HEK293T (cell line): ENCODE measurements at regions not wholly inside any gene's neighbourhood (a gene's known extent, or its start where the extent isn't known, plus 50 kb on each side); places are given as distances from the start of the nearest gene placed in this dataset.

Source experiments
- CTCF ChIA-PET: fragments of 350-600 bp; formaldehyde crosslinking; extraction: SDS; loops from one replicate; lab custom pipeline; 2021; ENCODE audit warnings: antibody characterized with exemption, inconsistent platforms; lab: Yijun Ruan, JAX
- POLR2A ChIA-PET: fragments of 350-600 bp; formaldehyde crosslinking; extraction: SDS; loops from one replicate; lab custom pipeline; 2020; ENCODE audit warnings: antibody characterized with exemption, inconsistent platforms; lab: Yijun Ruan, JAX
- DNase-seq: peaks from one replicate; pipeline ENCODE4 v3.0.0; 2012; ENCODE audit warnings: mixed read lengths; ENCODE audit errors: extremely low spot score
- ARNT ChIP-seq: fragments of 450-650 bp; IDR thresholded peaks from 2 replicates; pipeline ENCODE4 v1.6.1; 2017; ENCODE audit warnings: mild to moderate bottlenecking
- BHLHE40 ChIP-seq: fragments of 450-650 bp; IDR thresholded peaks from 2 replicates; pipeline ENCODE4 v1.6.1; 2016; ENCODE audit warnings: mild to moderate bottlenecking, moderate library complexity, borderline replicate concordance
- CTBP1 ChIP-seq: fragments of 450-650 bp; IDR thresholded peaks from 2 replicates; pipeline ENCODE4 v1.6.1; 2016; ENCODE audit warnings: borderline replicate concordance
- ELF4 ChIP-seq: fragments of 450-650 bp; IDR thresholded peaks from 2 replicates; pipeline ENCODE4 v1.6.1; 2017; ENCODE audit warnings: antibody characterized with exemption
- FOXA1 ChIP-seq: fragments of 450-650 bp; IDR thresholded peaks from 2 replicates; pipeline ENCODE4 v1.6.1; 2016; ENCODE audit warnings: mild to moderate bottlenecking
- FOXK2 ChIP-seq: fragments of 450-650 bp; IDR thresholded peaks from 2 replicates; pipeline ENCODE4 v1.6.1; 2016; ENCODE audit warnings: mild to moderate bottlenecking
- FOXM1 ChIP-seq: fragments of 450-650 bp; IDR thresholded peaks from 2 replicates; pipeline ENCODE4 v1.6.1; 2017; ENCODE audit warnings: mild to moderate bottlenecking, borderline replicate concordance
- HDGF ChIP-seq: fragments of 450-650 bp; IDR thresholded peaks from 2 replicates; pipeline ENCODE4 v1.6.1; 2017; ENCODE audit warnings: antibody characterized with exemption, borderline replicate concordance
- L3MBTL2 ChIP-seq: fragments of 450-650 bp; conservative IDR thresholded peaks from 2 replicates; pipeline ENCODE4 v1.6.1; 2016; ENCODE audit warnings: mild to moderate bottlenecking
- LEF1 ChIP-seq: fragments of 450-650 bp; IDR thresholded peaks from 2 replicates; pipeline ENCODE4 v1.6.1; 2017; ENCODE audit warnings: mild to moderate bottlenecking, borderline replicate concordance
- NFRKB ChIP-seq: fragments of 450-650 bp; IDR thresholded peaks from 2 replicates; pipeline ENCODE4 v1.6.1; 2016; ENCODE audit warnings: mild to moderate bottlenecking, moderate library complexity
- SP1 ChIP-seq: fragments of 450-650 bp; IDR thresholded peaks from 2 replicates; pipeline ENCODE4 v1.6.1; 2017
- SUZ12 ChIP-seq: fragments of 450-650 bp; IDR thresholded peaks from 2 replicates; pipeline ENCODE4 v1.6.1; 2016; ENCODE audit warnings: mild to moderate bottlenecking
- TARDBP ChIP-seq: fragments of 450-650 bp; IDR thresholded peaks from 2 replicates; pipeline ENCODE4 v1.6.1; 2016
- ZNF384 ChIP-seq: fragments of 450-650 bp; IDR thresholded peaks from 2 replicates; pipeline ENCODE4 v1.6.1; 2016
- TF ChIP-seq, protein P1 (sequence below): fragments of 450-650 bp; IDR thresholded peaks from 2 replicates; pipeline ENCODE4 v1.6.1; 2016

DNA sequence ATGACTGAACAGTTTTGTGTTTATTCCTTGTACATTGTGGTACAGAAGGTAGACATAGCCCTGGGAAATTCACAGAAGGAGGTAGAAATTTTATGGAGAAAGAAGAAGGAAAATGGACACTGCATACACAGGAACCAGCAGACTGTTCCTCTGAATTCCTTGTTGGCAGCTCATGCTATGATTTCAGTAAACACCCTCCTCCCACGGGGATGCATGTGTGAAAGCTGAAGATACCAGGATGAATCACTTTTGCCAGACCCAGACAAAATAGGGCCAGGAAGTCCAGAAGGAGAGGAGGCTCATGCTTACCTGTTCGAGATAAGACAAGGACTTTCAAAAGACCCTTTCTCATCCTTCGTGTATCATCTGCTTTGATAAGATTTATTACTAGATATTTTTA, 110.3 kb upstream of the GGTLC1 start:
- ChIA-PET POLR2A (no interaction called here), CTCF (interaction anchor here (0.7 kb wide), 1 partner anchor 101 kb away, joined by 4 read pairs; no protein-coding TSS in a partner anchor)
- no peak for DNase-seq
- TF ChIP-seq FOXK2, result no peak
- no peak for TF ChIP-seq ELF4
- no peak for TF ChIP-seq HDGF
- TF ChIP-seq FOXA1, result no peak
- TF ChIP-seq L3MBTL2, result no peak

DNA sequence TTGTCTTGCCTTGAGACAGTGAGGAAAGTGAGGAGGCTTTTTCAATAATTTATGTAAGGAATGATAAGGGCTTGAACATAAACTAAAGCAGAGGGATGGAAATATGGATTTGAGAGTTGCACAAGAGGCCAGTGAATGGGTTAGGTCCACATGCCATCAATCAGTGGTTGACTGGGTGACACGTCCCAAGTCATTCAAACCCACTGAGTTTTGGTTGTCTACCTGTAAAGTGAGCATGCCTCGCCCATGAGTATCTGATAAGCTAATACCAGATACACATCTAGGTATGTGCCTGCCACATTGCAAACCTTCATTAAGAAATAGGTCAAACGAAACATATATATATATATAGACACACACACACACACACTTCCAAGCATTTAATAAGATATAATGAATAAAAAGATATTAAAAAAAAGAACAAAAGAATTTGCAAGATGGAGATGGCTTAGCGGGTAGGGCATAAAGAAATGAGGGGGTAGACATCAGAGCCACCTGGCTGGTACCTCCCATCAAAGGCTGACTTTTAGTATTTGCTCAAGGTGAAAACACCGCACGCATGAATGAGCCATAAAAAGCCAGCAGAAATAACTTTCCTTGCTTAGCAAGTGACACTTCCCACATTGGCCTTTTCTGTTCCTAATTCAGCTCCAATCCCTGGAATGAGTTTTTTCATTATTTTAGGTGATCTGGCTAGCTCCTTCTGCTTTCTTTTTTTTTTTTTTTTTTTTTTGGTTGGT, 109.1 kb upstream of the GGTLC1 start:
- TF ChIP-seq L3MBTL2 (no peak), CTBP1 (no peak), TARDBP (no peak), HDGF (no peak), SP1 (no peak), NFRKB (no peak), FOXA1 (no peak), SUZ12 (no peak), FOXM1 (no peak), BHLHE40 (no peak), FOXK2 (no peak), ZNF384 (no peak), ELF4 (no peak), LEF1 (no peak), ARNT (no peak)
- TF ChIP-seq, protein P1, sequence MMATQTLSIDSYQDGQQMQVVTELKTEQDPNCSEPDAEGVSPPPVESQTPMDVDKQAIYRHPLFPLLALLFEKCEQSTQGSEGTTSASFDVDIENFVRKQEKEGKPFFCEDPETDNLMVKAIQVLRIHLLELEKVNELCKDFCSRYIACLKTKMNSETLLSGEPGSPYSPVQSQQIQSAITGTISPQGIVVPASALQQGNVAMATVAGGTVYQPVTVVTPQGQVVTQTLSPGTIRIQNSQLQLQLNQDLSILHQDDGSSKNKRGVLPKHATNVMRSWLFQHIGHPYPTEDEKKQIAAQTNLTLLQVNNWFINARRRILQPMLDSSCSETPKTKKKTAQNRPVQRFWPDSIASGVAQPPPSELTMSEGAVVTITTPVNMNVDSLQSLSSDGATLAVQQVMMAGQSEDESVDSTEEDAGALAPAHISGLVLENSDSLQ, result no peak
- ChIA-PET CTCF (interaction anchor here (0.6 kb wide), 1 partner anchor 100 kb away, joined by 4 read pairs; no protein-coding TSS in a partner anchor), POLR2A (no interaction called here)
- DNase-seq, result no peak

DNA sequence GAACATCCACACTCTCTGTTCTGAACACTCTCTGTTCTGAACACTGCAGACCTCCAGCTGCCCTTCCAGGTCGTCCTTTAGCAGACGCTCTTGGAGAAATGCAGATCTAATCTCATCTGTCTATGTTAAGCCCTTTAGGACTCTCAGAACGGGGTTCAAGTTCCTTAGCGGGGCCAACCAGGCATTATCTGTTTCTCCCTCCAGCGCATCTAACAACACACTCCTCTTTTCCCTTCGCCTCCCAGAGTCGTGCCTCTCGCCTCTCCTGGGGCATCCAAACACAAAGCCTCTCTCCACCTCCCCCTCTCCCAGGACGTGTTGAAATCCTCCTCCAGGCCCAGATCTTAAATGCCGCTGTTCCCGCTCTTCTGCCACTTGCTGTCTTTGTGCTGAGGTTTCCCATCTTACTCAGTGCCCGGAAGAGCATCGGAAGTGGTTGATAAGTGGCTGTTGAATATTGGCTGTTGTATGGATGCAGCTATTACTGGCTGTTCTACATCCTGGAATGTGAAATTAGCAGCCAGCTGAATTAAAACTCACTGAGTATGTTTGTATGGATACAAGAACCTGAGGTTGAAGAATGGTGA, 108.4 kb upstream of the GGTLC1 start:
- TF ChIP-seq FOXA1 (no peak), ZNF384 (no peak), L3MBTL2 (no peak), FOXM1 (no peak), NFRKB (no peak), CTBP1 (no peak)
- TF ChIP-seq, protein P1, result no peak
- ChIA-PET CTCF (no interaction called here), POLR2A (no interaction called here)
- no peak for DNase-seq

DNA sequence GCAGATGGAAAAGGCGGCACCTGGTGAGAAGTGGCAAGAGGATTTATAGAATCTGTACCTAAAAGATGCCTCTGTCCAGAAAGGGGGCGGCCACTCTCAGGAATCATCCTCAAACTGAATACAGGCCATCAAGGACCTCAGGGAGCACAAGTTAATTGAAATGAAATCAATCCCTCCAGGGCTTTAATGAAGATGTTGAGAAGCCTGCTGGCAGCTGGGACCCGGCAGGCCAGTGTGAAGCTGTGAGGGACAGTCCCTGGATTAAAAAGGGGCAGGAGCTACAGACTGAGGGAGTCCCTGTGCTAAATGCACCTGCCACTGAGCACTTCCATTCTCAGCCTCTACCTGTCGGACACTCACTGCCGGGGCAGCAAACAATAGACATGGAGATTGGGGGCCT, 107.7 kb upstream of the GGTLC1 start:
- CTCF ChIA-PET, result no interaction called here
- no peak for DNase-seq
- POLR2A ChIA-PET, result interaction anchor here (1.3 kb wide), 1 partner anchor 93 kb away, joined by 3 read pairs; no protein-coding TSS in a partner anchor
- no peak for TF ChIP-seq ELF4
- TF ChIP-seq HDGF, result no peak
- TF ChIP-seq ARNT, result no peak
- no peak for TF ChIP-seq BHLHE40
- no peak for TF ChIP-seq FOXA1
- TF ChIP-seq ZNF384, result no peak
- TF ChIP-seq NFRKB, result no peak
- TF ChIP-seq SUZ12, result no peak
- no peak for TF ChIP-seq L3MBTL2
- TF ChIP-seq TARDBP, result no peak
- TF ChIP-seq FOXM1, result no peak
- TF ChIP-seq LEF1, result no peak
- TF ChIP-seq, protein P1, result no peak
- no peak for TF ChIP-seq SP1
- TF ChIP-seq FOXK2, result no peak

DNA sequence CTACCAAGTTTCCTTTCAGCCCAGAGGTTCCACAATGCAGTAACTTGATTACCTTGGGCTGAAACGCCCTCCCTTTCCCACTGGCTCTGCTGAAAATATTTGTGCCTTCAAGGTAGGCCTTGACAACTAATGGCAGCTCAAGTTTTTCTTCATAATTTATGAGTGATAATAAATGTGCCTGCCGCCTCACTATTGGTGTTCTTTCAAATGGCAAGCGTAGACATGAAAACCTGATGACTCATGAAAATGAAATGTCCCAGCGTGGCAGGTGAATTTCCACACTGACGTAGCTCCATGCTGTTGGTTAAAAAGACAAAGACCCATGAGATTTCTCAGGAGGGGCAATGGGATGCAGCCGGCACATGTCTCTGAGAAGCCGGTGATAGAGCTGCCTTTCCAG, 107.2 kb upstream of the GGTLC1 start:
- DNase-seq, result no peak
- POLR2A ChIA-PET, result interaction anchor here (1.3 kb wide), 1 partner anchor 92 kb away, joined by 3 read pairs; no protein-coding TSS in a partner anchor
- TF ChIP-seq SUZ12 (no peak), ZNF384 (no peak), L3MBTL2 (no peak), ELF4 (no peak)
- CTCF ChIA-PET, result no interaction called here

DNA sequence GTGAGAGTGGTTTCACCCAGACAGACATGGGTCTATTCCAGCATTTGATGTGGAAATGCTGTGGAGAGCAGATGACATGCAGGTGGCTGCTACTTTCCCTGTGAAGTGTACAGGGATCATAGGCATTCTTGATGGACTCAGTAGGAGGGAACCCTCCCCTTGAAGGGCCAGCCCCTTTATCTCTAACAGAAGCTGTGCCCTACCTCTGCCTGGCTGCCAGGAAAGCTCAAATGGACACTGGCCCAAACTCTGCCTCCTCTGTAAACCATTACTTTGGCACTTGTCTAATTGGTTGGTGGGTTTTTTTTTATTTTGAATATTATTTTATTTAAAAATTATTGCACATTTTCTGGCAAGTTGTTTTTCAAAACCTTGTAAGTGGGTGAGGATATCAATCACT, 106.7 kb upstream of the GGTLC1 start:
- no peak for DNase-seq
- CTCF ChIA-PET, result no interaction called here
- TF ChIP-seq FOXA1, result no peak
- no peak for TF ChIP-seq SUZ12
- TF ChIP-seq ELF4, result no peak
- no peak for TF ChIP-seq TARDBP
- TF ChIP-seq, protein P1, result no peak
- no peak for TF ChIP-seq LEF1
- TF ChIP-seq SP1, result no peak
- TF ChIP-seq ZNF384, result no peak
- no peak for TF ChIP-seq FOXK2
- no peak for TF ChIP-seq FOXM1
- no peak for TF ChIP-seq CTBP1
- TF ChIP-seq NFRKB, result no peak
- TF ChIP-seq HDGF, result no peak
- no peak for TF ChIP-seq ARNT
- TF ChIP-seq BHLHE40, result no peak
- TF ChIP-seq L3MBTL2, result no peak
- POLR2A ChIA-PET, result interaction anchor here (1.3 kb wide), 1 partner anchor 92 kb away, joined by 3 read pairs; no protein-coding TSS in a partner anchor
